AG08395 (cell line): ENCODE measurements at regions not wholly inside any gene's neighbourhood (a gene's known extent, or its start where the extent isn't known, plus 50 kb on each side); places are given as distances from the start of the nearest gene placed in this dataset.

Source experiments
- DNase-seq: peaks from one replicate; pipeline ENCODE4 v3.0.0; 2012; ENCODE audit warnings: mixed read lengths, low spot score

GRCh38 chr13:90532861-90533492 lies 814.5 kb upstream of the MIR17HG start:
- no peak for DNase-seq

GRCh38 chr13:90533866-90534265 lies 813.6 kb upstream of the MIR17HG start:
- DNase-seq: no peak

GRCh38 chr13:90534617-90535370 lies 812.7 kb upstream of the MIR17HG start:
- peak; percentile 43 for DNase-seq

GRCh38 chr13:90535421-90535820 lies 812.1 kb upstream of the MIR17HG start:
- no peak for DNase-seq

GRCh38 chr13:90538063-90538462 lies 809.4 kb upstream of the MIR17HG start:
- DNase-seq: no peak

- no peak for DNase-seq
Measured at GRCh38 chr13:90541346-90541745, 806.1 kb upstream of the MIR17HG start.

GRCh38 chr13:90542959-90543505 lies 804.5 kb upstream of the MIR17HG start:
- DNase-seq: no peak

- DNase-seq: no peak
Measured at GRCh38 chr13:90545070-90545840, 802.2 kb upstream of the MIR17HG start.

GRCh38 chr13:90547272-90547790 lies 800.2 kb upstream of the MIR17HG start:
- no peak for DNase-seq

GRCh38 chr13:90551253-90551652 lies 796.2 kb upstream of the MIR17HG start:
- no peak for DNase-seq

- no peak for DNase-seq
Measured at GRCh38 chr13:90552702-90553101, 794.8 kb upstream of the MIR17HG start.

- DNase-seq: no peak
Measured at GRCh38 chr13:90553159-90553558, 794.3 kb upstream of the MIR17HG start.

- no peak for DNase-seq
Measured at GRCh38 chr13:90557626-90558025, 789.9 kb upstream of the MIR17HG start.

- no peak for DNase-seq
Measured at GRCh38 chr13:90562443-90562842, 785.0 kb upstream of the MIR17HG start.

- no peak for DNase-seq
Measured at GRCh38 chr13:90564096-90564495, 783.4 kb upstream of the MIR17HG start.

- DNase-seq: no peak
Measured at GRCh38 chr13:90564566-90564965, 782.9 kb upstream of the MIR17HG start.

- no peak for DNase-seq
Measured at GRCh38 chr13:90565985-90566713, 781.3 kb upstream of the MIR17HG start.

GRCh38 chr13:90568165-90568564 lies 779.3 kb upstream of the MIR17HG start:
- DNase-seq: no peak

GRCh38 chr13:90576067-90576466 lies 771.4 kb upstream of the MIR17HG start:
- DNase-seq: no peak

GRCh38 chr13:90577726-90578125 lies 769.8 kb upstream of the MIR17HG start:
- DNase-seq: no peak

- DNase-seq: no peak
Measured at GRCh38 chr13:90585392-90585791, 762.1 kb upstream of the MIR17HG start.
